Omental fat pad (tissue), 3 donors: ENCODE measurements at regions not wholly inside any gene's neighbourhood (a gene's known extent, or its start where the extent isn't known, plus 50 kb on each side); places are given as distances from the start of the nearest gene placed in this dataset.

Source experiments
- ATAC-seq: fragments of 150-250 bp; one replicate; pipeline ENCODE4 v1.9.1; 2016; ENCODE audit warnings: mild to moderate bottlenecking, moderate library complexity; ENCODE audit not compliant: low FRiP score
- DNase-seq: peaks from one replicate; pipeline ENCODE4 v3.0.0-alpha.2; 2019; ENCODE audit warnings: low spot score
- TF ChIP-seq, protein P1 (sequence below), 3 donors: fragments of 450-650 bp; IDR thresholded peaks; one replicate each; pipeline ENCODE4 v1.5.1; 2016 to 2017; ENCODE audit warnings: antibody characterized with exemption in 3 of 3, mild to moderate bottlenecking in 3 of 3, moderate library complexity in 2 of 3

GRCh38 chr17:77770331-77771105, 188.0 kb upstream of the TNRC6C start:
- TF ChIP-seq, protein P1, sequence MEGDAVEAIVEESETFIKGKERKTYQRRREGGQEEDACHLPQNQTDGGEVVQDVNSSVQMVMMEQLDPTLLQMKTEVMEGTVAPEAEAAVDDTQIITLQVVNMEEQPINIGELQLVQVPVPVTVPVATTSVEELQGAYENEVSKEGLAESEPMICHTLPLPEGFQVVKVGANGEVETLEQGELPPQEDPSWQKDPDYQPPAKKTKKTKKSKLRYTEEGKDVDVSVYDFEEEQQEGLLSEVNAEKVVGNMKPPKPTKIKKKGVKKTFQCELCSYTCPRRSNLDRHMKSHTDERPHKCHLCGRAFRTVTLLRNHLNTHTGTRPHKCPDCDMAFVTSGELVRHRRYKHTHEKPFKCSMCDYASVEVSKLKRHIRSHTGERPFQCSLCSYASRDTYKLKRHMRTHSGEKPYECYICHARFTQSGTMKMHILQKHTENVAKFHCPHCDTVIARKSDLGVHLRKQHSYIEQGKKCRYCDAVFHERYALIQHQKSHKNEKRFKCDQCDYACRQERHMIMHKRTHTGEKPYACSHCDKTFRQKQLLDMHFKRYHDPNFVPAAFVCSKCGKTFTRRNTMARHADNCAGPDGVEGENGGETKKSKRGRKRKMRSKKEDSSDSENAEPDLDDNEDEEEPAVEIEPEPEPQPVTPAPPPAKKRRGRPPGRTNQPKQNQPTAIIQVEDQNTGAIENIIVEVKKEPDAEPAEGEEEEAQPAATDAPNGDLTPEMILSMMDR (IDR thresholded peaks at IDR 0.05) = no peak
- ATAC-seq = no peak
- DNase-seq = no peak

DNA sequence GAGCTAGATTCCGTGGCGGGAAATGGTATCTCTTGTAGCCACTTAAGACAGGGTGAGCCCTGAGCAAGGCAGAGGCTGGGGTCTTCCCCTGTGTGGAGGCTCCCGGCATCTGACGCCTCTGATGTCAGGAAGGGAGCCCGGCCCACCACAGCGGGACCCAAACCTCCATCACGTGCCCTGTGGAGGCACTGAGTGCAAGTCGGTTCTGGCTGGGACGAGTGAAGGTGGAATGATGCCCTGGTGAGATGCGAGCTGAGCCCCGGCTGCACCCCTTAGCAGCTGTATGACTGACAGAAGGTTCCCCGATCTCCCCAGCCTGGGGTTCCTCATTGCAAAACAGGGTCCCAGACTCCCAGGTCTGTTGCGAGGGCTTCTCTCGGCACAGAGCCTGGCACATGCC, 187.4 kb upstream of the TNRC6C start:
- no peak for ATAC-seq
- TF ChIP-seq, protein P1 (IDR thresholded peaks at IDR 0.05) = no peak
- no peak for DNase-seq

GRCh38 chr17:77771587-77771986, 186.9 kb upstream of the TNRC6C start:
- DNase-seq = no peak
- ATAC-seq = no peak
- TF ChIP-seq, protein P1 (IDR thresholded peaks at IDR 0.05) = no peak

GRCh38 chr17:77771998-77772397, 186.5 kb upstream of the TNRC6C start:
- TF ChIP-seq, protein P1 (IDR thresholded peaks at IDR 0.05) = no peak
- no peak for ATAC-seq
- no peak for DNase-seq

DNA sequence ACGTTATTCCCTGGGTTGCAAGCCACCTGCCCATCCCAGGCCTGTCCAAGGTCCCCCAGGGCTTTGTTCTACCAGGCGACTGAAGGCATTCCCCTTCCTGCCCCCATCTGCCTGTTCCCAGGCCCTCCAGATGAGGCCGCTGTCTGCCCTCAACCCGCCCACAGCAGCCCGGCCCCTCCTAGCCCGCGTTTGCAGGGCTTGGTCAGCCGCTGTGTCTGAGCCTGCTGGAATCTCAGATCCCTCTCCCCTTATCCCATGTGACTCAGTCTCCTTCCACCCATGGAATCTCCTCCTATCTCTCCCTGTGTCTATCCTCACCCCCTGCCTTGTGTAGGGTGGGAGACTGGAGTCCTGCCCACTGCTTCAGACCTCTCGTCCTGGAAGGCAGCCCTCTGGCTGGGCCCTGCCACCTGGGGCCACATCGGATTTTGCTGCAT, 186.0 kb upstream of the TNRC6C start:
- DNase-seq (no peak), ATAC-seq (peak; percentile 88)
- TF ChIP-seq, protein P1 (IDR thresholded peaks at IDR 0.05) = peak in 1 of 3 donors; percentile 8

GRCh38 chr17:77772899-77773358, 185.6 kb upstream of the TNRC6C start:
- DNase-seq = no peak
- ATAC-seq = no peak
- TF ChIP-seq, protein P1 (IDR thresholded peaks at IDR 0.05) = no peak

DNA sequence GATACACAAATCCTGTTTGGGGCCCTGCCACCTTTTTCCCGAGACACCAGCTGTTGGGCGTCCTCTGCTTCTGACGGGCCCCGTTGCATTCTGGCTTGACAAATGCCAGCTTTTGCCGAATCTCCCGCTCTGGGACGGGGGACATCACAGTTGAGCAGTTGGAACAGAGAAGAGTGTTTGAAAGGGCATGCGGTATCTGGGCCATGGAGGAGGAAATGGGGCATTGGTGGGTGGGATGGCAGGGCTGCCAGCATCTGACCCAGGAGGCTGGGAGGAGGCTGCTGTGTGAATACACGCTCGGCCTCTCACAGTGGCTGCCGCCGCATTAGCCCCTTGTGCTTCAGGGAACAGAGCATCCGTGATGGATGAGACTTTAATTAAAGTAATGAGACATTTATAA, 184.3 kb upstream of the TNRC6C start:
- TF ChIP-seq, protein P1 (IDR thresholded peaks at IDR 0.05) = no peak
- ATAC-seq = no peak

More for the DNA sequence above, 184.3 kb upstream of the TNRC6C start:
- no peak for DNase-seq
